Stimulated activated CD8-positive, alpha-beta memory T cell treated with anti-CD3 and anti-CD28 coated beads, Interleukin-15, amount 100 ng/mL, for 1 hour (primary cell): ENCODE measurements at regions not wholly inside any gene's neighbourhood (a gene's known extent, or its start where the extent isn't known, plus 50 kb on each side); places are given as distances from the start of the nearest gene placed in this dataset.

Source experiments
- DNase-seq: peaks from one replicate; pipeline ENCODE4 v3.0.0-alpha.2; 2020; ENCODE audit warnings: low read depth

DNA sequence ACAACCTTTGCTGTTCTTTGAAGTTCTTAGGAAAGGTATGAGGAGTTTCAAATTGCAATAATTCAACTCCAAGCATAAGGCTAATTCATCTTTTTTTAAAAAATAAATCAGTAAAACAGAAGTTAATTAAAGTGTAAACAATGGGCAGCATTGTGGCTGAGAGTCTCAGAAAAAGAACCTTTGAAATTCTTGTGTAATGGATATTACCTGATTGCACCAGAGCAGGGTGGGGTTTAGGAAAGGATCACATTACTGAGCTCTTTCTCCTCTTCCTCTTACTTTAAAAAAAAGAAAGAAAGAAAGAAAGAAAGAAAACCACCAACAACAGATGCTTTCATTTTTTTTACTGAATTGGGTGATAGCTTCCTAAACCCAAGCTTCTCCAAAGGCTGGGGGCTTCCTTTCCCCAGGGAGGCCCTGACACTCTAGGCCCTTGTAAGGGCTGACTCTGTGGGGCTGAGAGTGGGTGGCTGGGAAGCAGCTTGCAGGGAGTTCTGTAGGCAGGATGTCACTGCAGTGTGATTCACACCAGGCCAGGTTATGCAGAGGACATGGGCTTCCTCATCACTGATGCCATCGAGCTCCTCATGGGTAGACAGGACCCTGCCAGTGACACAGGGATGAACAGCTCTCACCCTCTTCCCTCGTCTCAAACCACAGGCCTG, 564.5 kb downstream of the FGF9 start:
- DNase-seq, result no peak

DNA sequence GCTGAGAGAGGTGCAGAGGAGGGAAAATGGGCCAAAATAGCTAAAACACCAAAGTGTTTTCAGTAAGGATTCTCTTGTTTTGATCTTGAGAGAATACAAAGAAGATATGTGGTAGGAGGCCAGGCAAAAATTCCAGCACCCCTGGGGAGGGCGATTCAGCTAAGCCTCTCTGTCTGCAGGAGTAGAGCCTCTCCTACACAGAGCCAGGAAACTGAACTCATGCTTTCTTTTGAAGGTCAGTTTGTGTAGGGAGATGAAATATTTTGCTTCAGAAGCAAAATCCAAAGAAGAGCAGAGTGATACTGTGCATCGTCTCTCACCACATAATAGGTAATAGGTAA, 565.0 kb downstream of the FGF9 start:
- DNase-seq, result no peak

DNA sequence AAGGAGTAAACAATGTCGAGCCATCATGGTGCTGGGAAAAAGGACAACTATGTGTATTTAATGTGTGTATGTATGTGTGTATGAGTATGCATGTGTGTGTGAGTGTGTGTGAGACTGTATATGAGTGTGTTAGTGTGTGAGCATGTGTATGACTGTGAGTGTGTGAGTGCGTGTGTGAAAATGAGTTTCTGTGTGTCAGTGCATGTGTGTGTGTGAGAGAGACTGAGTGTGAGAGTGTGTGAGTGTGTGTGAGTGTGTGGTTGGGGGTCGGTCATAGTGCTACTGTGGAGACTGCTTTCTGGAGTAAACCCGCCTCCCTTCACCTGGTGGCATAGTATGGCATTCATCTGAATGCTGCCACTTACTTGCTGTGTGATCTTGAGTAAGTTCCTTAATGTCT, 567.4 kb downstream of the FGF9 start:
- DNase-seq, result no peak

DNA sequence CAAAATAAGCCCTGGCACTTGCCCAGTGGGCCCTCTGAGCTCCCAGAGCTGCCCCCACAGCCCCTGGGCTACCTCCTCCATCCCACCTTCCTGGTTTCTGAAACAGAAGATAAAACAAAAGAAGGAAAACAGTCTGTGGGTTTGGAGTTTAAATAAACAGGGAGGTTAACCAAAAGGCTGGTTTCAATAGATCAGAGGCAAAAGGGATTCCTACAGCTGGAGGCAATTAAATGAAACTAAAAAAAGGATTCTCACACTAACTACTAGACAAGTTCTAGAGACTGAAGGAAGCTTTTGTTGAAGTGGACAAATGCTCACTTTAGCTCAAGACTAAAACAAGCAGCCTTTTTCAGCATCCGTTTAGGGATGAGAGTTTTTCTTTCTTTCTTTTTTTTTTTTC, 569.8 kb downstream of the FGF9 start:
- no peak for DNase-seq

DNA sequence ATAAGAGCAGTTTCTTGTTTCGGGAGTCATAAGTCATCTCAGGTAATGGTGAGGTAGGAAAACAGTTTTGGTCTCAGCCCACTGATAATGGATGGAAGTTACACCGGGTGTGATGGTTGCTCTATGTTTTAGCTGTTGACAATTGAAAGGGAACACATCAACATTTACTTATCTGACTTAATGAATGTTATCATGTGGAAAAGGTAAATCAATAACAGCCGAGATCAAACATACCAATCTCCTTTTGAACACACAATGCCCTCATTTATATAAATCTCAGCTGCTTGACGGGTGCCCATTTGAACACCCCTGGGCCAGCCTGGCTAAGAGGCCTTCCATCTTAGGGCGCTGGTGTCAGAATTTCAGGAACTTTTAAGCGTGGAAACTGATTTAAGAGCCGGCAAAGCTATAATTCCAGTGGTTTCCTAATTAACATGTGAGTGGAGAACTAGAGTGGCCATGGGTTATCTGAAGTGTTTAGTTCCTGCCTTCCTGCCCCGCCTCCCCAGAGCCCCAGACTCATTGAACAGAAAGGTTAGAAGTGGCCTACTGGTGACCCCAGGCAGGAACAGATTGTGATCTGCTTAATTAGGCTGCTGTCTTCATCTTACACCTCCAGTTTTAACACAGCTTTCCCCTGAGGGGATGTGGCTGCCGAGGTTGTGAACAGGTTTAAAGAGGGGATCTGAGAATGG, 572.7 kb downstream of the FGF9 start:
- DNase-seq, result no peak

DNA sequence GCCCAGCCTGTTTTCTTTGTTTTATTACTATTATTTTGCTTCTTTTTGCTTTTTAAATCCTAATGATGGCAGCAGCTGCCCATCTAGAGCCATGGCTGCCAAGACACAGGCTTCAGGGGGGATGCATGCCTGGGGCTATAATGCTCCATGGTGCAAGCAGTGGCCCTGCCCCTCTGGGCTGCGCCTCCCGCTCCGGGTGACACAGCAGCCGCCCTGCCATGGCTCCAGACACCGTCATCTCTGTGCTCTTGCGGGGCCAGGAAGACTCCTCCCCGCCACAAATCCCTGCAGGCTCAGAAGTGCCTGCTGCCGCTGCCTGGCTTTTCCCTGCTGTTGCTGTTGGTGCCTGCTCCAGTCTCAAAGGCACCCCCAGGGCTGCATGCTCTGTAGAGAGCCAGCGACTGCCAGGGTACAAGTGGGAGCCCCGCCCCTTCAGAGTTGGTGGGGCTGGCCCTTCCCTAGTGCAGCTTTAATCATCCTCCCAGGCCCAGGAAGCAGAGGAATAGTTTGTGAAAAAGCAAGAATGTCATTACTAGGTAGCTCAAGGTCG, 581.5 kb downstream of the FGF9 start:
- no peak for DNase-seq

DNA sequence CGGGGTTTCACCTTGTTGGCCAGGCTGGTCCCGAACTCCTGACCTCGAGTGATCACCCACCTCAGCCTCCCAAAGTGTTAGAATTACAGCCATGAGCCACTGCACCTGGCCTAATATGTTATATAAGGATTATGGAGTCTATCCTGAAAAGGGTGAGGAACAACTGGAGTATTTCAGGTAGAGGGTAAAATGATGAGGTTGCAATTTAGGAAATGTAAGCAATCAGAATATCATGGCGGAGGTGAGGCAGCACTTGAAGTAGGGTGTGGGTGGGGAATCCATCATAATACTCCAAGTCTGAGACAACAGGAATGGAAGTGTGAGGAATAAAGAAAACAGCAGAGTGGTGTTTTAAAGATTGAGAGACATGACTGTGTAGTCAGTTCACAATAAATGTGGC, 582.2 kb downstream of the FGF9 start:
- no peak for DNase-seq

DNA sequence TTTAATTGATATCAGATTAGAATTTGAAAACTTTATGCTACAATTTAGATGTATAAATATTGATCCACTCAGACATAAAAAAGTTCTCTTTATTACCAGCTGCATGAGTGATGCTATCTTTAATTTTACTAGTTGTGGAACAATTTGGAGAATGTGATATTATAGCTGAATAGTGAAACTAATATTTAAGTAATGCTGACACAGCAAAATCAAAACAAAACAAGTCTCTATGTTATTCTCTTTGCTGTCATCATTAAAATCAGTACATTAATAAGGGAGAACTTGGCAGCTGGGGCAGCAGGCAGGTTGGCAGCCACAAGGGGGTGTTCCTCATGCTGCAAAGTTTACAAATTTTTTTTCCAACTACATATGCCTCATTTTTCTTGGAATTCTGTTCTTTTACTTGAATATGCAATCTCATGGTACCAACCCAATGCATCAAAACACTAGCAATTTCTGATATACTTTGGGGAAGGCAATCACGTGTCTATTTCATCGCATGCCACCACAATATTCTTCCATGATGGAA, 585.3 kb downstream of the FGF9 start:
- DNase-seq, result no peak

DNA sequence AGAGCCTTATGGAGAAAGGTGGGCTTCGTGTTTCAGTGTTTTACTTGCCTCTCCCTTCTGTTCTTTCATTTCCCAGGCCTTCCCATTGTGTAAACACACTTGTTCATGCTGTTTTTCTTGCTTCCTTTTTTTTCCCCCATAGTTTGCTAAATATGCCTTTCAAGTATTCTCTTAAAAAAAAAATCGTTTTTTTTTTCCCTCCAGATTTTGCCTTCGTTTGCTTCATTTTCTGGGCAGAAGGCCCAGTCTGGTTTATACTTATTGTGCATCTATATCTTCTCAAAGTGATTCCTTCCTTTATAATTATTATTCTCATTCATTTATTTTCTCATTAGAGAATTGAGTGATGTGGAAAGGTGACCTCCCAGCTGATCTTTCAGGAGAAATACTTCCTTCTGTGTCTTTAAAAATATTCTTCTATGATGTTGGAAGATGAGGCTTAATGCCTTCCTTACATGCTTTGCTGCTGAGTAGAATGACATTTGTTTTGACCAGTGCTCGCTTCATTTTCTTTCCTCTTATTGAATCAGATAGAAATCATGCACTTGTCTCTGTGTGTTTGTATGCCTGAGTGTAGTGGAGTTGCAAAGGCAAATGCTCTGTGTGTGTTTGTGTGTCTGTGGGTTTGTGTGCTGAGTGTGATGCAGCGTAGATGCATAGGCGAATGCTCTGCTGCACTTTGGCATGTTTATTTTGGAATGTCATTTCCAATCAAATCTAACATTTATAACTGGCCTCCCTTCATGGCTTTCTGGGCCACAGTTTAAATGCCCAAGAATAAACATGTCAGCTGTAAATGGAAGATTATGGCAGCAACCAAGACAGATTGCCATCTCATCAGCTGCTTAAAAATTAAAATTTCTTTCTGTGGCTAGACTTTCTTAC, 591.4 kb downstream of the FGF9 start:
- DNase-seq, result no peak

DNA sequence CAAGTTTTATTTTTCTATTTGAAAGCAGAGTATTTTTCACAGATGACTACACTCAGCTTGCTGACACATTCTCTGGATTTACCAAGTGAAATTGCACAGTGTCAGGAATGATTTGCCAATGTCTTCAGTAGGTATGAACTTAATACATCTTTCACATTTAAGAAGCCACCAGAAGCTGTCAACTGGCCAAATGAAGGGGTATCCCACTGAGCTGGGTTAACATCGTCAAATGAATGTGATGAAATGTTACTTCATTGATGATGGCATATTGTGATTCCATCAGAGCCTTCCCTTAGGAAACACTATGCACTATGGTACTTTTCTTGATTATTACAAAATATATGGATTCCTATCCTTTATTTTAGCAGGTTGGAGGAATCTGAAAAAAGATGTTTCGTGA, 592.3 kb downstream of the FGF9 start:
- no peak for DNase-seq

DNA sequence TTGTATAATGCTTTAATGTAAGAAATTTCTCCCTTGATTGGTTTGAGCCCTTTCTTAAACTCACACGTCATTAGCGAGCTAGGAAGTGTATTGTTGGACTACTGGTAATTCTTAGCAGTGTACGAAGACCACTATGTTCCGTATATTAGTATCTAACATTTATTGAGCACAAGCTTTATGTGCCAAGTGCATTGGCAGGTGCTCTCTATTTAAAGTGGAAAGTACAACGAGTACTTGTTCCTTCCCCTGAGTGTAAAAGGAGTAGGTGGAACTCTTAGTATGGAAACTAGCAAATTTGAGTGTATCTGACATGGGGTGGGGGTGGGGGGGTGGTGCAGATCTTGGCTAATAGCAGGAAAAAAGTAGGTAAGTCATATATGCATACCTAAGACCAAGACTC, 594.7 kb downstream of the FGF9 start:
- DNase-seq, result no peak

DNA sequence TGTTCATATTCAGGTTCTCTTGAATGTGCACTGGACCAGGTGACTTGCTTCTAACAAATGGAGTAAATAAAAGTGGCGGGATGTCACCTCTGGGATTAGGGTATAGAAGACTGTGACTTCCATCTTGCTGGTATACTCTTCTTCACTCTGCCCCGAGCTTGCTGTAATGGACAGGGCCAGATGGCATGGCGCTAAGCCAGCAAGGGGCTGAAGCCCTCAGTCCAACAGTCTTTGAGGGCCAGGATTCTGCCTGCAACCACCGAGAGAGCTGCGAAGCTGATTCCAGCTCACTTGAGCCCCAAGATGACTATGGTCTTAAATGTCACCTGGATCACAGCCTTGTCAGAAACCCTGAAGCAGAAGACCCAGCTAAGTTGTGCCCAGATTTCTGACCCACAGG, 600.0 kb downstream of the FGF9 start:
- DNase-seq, result no peak

DNA sequence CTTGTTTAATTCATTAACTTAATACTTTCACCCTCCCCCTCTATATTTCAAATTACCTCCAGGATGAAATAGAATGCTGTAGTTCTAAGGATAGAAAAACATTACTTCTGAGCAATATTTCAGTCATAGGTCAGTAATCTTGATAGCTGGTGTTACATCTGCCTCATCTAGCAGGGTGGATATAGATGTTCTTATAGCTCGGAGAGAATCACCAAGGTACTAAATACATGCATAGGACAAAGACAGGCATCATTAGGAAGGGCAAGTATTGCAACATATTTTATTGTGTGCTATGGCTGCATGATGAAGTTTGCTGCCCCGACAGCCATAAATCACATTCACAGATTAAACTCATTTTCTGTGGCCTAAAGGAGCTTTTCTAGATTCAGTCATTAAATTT, 601.0 kb downstream of the FGF9 start:
- DNase-seq, result no peak

DNA sequence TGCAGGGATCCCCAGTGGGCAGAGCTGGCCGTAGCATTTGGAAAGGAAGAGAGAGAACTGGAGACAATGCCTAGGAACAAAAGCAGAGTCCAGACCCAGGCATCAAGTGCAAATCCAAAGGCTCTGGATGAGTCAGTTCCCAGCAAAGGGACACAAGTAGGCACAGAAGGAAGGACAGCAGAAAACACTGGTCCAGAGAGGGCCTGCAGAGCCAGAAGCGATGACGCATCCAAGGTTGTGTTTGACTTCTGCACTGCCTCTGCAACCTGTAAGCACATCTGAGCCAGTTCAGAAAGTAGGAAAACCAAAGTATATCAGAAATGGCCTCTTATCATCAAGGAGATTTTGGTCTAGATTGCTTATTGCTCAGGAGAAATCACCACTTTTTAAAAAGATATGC, 604.5 kb downstream of the FGF9 start:
- DNase-seq, result no peak

DNA sequence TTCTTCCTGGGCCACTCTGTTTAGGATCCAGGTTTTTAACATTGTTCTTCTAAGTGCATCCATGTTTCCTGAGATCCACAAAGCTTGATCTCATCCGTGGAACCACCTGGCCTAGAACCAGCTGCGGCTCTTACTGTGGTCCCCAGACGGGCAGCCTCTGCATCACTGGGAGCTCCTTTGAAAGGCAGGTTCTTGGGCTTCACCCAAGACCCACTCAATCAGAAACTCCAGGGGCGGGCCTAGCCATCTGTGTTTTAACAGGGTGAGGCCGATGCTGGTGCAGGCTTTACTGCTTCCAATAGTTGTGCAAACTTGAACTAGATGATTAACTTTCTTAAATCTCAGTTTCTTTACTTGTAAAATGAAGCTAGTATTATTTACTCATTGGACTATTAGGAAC, 605.7 kb downstream of the FGF9 start:
- no peak for DNase-seq

DNA sequence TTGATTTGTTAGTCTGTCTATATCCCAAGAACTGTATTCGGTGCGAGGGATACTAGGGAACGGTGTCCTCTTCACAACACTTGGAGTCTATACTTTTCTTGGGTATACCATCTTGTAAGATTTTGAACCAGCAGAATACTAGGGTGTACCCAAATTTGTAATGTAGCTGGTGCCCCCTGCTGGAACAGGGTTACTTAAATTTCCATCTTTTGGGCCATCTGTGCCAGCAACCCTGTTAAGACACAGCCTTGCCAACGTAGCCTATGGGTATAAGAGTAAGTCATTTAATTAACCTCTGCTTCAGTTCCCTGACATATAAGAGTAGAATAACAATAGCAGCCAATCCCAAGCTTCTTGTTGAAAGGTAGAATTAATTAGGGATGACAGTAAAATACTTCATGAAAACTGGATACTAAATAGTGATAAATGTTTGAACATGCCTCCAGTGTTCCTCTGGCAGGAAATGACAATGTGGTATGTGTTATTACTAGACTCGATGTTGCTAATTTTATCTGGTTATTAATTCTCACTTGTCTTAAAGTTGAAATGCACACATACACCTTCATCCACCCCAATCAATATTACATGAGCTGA, 607.6 kb downstream of the FGF9 start:
- DNase-seq, result peak; percentile 58

DNA sequence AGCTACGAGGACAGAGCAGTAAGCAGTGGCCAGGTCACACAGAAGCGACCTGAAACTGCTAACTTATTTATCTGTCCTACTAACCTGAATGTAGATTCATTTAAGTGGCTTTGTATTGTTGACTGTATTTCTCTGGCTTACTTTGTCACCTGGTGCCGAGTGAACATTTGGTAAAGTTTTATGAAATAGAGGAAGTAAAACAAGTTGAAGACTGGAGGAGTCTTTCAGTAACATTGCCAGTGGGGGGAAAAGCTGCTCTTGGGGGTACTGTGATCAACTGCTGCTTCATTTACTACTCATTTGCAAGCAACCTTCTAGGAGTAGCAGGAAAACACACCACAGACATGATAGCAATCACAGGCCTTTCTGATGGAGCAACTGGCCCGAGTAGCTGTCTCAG, 615.0 kb downstream of the FGF9 start:
- no peak for DNase-seq

DNA sequence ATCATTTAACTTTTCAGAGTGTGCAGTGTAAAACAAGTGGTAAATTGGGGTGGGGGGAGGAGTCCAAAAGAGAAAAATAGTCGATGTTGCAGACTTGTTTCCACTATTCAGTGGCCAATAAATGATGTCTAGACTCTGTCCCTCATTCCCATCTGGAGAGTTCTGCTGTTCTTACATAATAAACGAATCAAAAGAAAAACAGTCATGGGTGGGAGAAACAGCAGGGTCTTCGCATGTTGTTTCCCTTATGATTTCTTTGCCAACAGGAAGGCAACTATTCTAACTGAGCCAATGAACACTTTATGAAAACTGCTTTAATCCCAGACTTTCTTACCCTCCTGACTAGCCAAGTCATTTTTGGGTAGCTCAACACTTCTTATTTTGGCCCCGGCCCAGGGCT, 615.5 kb downstream of the FGF9 start:
- DNase-seq, result no peak

DNA sequence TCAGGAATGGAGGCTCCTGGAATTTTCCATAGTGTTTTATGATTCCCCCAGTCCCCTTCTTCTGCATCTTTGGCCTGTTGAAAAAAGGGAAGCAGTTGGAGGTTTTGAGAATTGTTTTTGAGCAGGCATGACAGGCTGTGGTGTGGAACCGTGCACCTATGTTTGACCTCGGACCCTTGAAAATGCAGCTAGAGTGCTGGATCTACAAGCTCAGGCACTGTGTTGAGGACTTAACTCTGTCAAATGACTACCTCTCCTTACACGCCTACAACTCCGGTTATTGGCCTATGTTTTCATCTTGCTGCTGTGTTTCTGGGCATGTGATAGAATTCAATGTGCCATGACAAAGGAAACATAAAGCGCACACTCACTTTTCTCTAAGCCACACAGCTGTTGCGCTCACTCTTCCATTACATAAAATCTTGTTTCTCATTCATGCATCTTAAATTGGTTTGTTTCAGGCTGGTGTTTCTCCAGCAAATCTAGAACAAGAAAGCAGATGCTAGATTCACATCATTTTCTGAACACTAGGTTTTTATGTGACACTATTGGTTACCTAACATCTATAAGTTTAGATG, 616.6 kb downstream of the FGF9 start:
- DNase-seq, result no peak

DNA sequence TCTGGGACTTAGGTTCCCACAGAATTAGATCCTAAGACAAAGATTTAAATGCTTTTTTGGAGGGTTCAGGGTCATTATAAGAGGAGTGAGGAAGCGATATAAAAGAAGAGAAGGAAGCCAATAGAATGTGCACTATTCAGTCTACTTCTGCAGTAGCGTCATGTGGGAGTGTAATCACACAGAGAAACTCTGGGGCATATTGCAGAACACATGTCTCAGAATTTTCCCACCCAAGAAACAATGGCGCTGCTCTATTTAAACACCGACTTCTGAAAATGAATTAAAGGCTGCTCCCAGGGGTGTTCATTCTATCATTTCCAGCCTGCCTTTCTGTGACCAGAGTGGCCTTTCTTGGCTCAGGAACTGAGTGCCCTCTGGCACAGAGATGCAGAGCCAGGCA, 617.6 kb downstream of the FGF9 start:
- no peak for DNase-seq

DNA sequence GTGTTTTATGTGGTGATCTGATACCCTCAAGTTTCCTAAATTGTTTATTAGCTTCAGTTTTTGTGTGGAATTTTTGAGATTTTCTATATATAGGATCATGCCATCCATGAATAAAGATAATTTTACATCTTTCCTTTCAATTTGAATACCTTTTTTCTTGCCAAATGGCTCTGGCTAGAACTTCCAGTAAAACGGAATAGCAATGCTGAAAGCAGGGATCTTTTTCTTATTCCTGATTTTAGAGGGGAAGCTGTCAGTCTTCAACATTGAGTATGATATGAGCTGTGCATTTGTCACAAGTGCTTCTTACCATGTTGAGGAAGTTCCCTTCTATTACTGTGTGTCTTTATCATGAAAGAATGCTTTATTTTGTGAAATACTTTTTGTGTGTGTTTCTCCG, 618.8 kb downstream of the FGF9 start:
- no peak for DNase-seq

DNA sequence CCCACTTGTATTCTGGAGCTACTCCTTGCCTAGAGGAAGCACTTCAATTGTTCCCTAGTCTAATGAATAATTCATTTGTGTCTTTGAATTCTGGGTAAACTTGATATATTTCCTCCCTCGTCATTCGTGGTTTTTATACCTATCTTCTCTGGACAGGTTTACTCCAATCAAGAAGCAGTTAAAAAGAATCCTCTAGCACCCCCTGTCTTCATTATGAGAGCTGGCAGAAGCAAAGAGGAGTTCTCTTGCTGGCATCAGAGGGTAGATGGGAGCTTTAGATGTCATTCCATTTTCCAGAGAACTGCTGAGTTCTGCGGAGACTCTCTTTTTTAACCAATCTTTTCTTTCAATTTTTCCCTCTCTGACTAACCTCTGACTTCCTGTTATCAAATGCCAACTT, 627.7 kb downstream of the FGF9 start:
- DNase-seq, result no peak
